ENCODE measurements at regions not wholly inside any gene's neighbourhood (a gene's known extent, or its start where the extent isn't known, plus 50 kb on each side); places are given as distances from the start of the nearest gene placed in this dataset.

DNA sequence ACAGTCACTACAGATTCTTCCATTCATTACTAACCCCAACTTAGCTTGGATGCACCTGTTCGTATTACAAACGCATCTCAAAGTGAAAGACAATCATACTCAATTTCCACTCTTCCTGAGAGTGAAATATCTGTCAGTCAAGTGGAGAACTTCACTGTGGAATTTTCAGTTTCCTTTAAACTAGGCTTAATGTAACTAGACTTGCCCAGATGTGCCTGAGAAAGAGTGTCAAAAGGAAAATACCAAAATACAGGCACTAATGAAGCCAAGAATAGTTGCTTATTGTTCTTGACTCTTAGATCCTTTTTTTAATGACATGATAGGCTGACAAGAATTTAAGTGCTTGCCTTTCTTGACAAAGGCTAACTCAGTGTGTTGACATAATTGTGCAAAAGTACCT lies 72.4 kb upstream of the NR3C2 start:
- Histone ChIP-seq H3K23ac (ENCODE audit: insufficient read length) (no peak overlapping the region), H3K27me3 (replicated peaks in 1 of 4; ENCODE audit: control insufficient read depth in 3 of 4, extremely low read depth in 1 of 4, insufficient read depth in 3 of 4, low read length in 3 of 4) (no peaks in the 10 kb centered on the region), H3K9me3 (ENCODE audit: insufficient read depth in 2 of 2, low read depth in 1 of 2, low read length in 1 of 2) (no peaks in the 10 kb centered on the region), H4K5ac (ENCODE audit: insufficient read length, low read depth, low read length) (no peak overlapping the region), H2AFZ (ENCODE audit: low read length) (no peak overlapping the region), H4K8ac (ENCODE audit: extremely low read depth, insufficient read depth, low read length) (no peak overlapping the region), H3K14ac (ENCODE audit: insufficient read length) (no peak overlapping the region), H2AK5ac (ENCODE audit: low read depth, low read length) (no peak overlapping the region), H3K4me2 (ENCODE audit: insufficient read depth in 1 of 2, low read depth in 2 of 2, low read length in 2 of 2) (no peak overlapping the region), H3K79me2 (ENCODE audit: control insufficient read depth in 1 of 2, insufficient read depth in 2 of 2, low read length in 2 of 2) (no peaks in the 10 kb centered on the region), H3K9ac (replicated peaks in 1 of 4; ENCODE audit: extremely low read depth in 1 of 4, low read depth in 3 of 4, low read length in 3 of 4) (no peak overlapping the region), H3K4me3 (ENCODE audit: extremely low read depth in 1 of 4, insufficient read depth in 2 of 4, low read depth in 3 of 4, low read length in 4 of 4) (no peak overlapping the region), H3K18ac (ENCODE audit: extremely low read depth, low read length) (no peak overlapping the region), H3K4ac (replicated peaks; ENCODE audit: insufficient read length, low read depth, low read length) (no peak overlapping the region), H3K36me3 (ENCODE audit: control insufficient read depth in 2 of 4, insufficient read depth in 4 of 4, low read length in 3 of 4) (no peaks in the 10 kb centered on the region), H4K20me1 (replicated peaks in 1 of 2; ENCODE audit: control insufficient read depth in 1 of 2, insufficient read depth in 2 of 2, low read length in 2 of 2) (no peaks in the 10 kb centered on the region), H2BK12ac (ENCODE audit: low read depth, low read length) (no peak overlapping the region), H2BK20ac (ENCODE audit: low read length) (no peak overlapping the region), H3K79me1 (ENCODE audit: low read depth, low read length) (no peaks in the 10 kb centered on the region), H3K56ac (replicated peaks; ENCODE audit: insufficient read length, low read depth, low read length) (no peak overlapping the region), H2BK15ac (ENCODE audit: low read length) (no peak overlapping the region), H2BK5ac (ENCODE audit: low read depth, low read length) (no peak overlapping the region), H4K91ac (replicated peaks; ENCODE audit: insufficient read length, low read length) (no peak overlapping the region), H3K23me2 (ENCODE audit: low read depth, low read length) (no peaks in the 10 kb centered on the region), H2BK120ac (replicated peaks; ENCODE audit: low read depth, low read length) (no peak overlapping the region), H3K4me1 (replicated peaks in 1 of 4; ENCODE audit: control insufficient read depth in 3 of 4, insufficient read depth in 4 of 4, low read length in 3 of 4) (no peaks in the 10 kb centered on the region), H3K27ac (ENCODE audit: low read depth, low read length) (no peak overlapping the region)
- FAIRE-seq: no peak
- ChIA-PET POLR2A (ENCODE audit: partially characterized antibody) (no interaction called here), CTCF (ENCODE audit: partially characterized antibody) (no interaction called here)
- WGBS, 2 experiments (ENCODE audit: extremely low coverage in 1 of 2, insufficient coverage in 1 of 2, insufficient read length in 1 of 2, insufficient replicate concordance in 2 of 2, low coverage in 1 of 2, low lambda C conversion rate in 2 of 2, missing lambda C conversion rate in 1 of 2): 97% methylated on average over 2 of the region's 2 CpGs; no CpG with 5 or more reads in 1 of the 2 experiments
- TF ChIP-seq RXRA (IDR thresholded peaks at IDR 0.05; ENCODE audit: insufficient read depth, low read depth, low read length) (no peak), POLR2AphosphoS5 (IDR thresholded peaks at IDR 0.05; ENCODE audit: low read depth, low read length) (no peak), FOSL1 (IDR thresholded peaks at IDR 0.05; ENCODE audit: insufficient read depth, low read depth, low read length) (no peak), CHD1 (IDR thresholded peaks at IDR 0.05; ENCODE audit: low read depth, low read length) (no peak), EP300 (IDR thresholded peaks at IDR 0.05; ENCODE audit: borderline replicate concordance in 1 of 2, low read depth in 2 of 2, low read length in 2 of 2) (no peak), RAD21 (IDR thresholded peaks at IDR 0.05 in 1 of 2, conservative IDR thresholded peaks at IDR 0.05 in 1 of 2; ENCODE audit: low read depth in 2 of 2, low read length in 2 of 2) (no peak), BRCA1 (IDR thresholded peaks at IDR 0.05; ENCODE audit: low read depth, low read length) (no peak)
- no peak for DNase-seq (ENCODE audit: low read depth in 1 of 2, low spot score in 2 of 2)

Measured in H1 (cell line).